NB4 (cell line): ENCODE measurements at regions not wholly inside any gene's neighbourhood (a gene's known extent, or its start where the extent isn't known, plus 50 kb on each side); places are given as distances from the start of the nearest gene placed in this dataset.

Experiments used
- DNase-seq: peaks from one replicate; pipeline ENCODE4 v3.0.0; 2010; ENCODE audit warnings: low read depth
- H3K4me3 ChIP-seq: one replicate; pipeline ENCODE4 v1.5.1; 2011; ENCODE audit warnings: mild to moderate bottlenecking, low read depth, low read length, moderate library complexity
- CTCF ChIP-seq: IDR thresholded peaks from one replicate; pipeline ENCODE4 v1.5.1; 2012; ENCODE audit warnings: low read depth, low read length
- MAX ChIP-seq: IDR thresholded peaks from 2 replicates; pipeline ENCODE4 v1.6.1; 2011; ENCODE audit warnings: low read depth, low read length
- MYC ChIP-seq: IDR thresholded peaks from 2 replicates; pipeline ENCODE4 v1.6.1; 2011; ENCODE audit warnings: low read depth, low read length
- POLR2A ChIP-seq: IDR thresholded peaks from 2 replicates; pipeline ENCODE4 v1.6.1; 2011; ENCODE audit warnings: mild to moderate bottlenecking; ENCODE audit not compliant: insufficient read length; ENCODE audit errors: extremely low read depth

- no peak overlapping the region for H3K4me3 ChIP-seq
- DNase-seq: no peak
- no peak for TF ChIP-seq CTCF
- no peak for TF ChIP-seq MAX
- TF ChIP-seq POLR2A: no peak
- no peak for TF ChIP-seq MYC
Observed at GRCh38 chr4:12949719-12950490, 534.2 kb downstream of the RAB28 start.

GRCh38 chr4:12943069-12943468 is 541.1 kb downstream of the RAB28 start:
- TF ChIP-seq POLR2A (no peak), MYC (no peak), CTCF (no peak), MAX (no peak)
- DNase-seq: no peak
- H3K4me3 ChIP-seq: no peak overlapping the region

GRCh38 chr4:12933760-12934221 is 550.3 kb downstream of the RAB28 start:
- TF ChIP-seq POLR2A (no peak), CTCF (no peak), MAX (no peak), MYC (no peak)
- H3K4me3 ChIP-seq: no peak overlapping the region
- DNase-seq: no peak

GRCh38 chr4:12932203-12932788 is 551.8 kb downstream of the RAB28 start:
- TF ChIP-seq MYC (no peak), POLR2A (no peak), CTCF (no peak), MAX (no peak)

GRCh38 chr4:12929784-12930183 is 554.4 kb downstream of the RAB28 start:
- H3K4me3 ChIP-seq: no peak overlapping the region
- no peak for DNase-seq
- TF ChIP-seq POLR2A: no peak
- no peak for TF ChIP-seq CTCF
- no peak for TF ChIP-seq MAX
- no peak for TF ChIP-seq MYC

More at GRCh38 chr4:12932203-12932788, 551.8 kb downstream of the RAB28 start:
- no peak overlapping the region for H3K4me3 ChIP-seq
- no peak for DNase-seq
